ENCODE measurements at regions not wholly inside any gene's neighbourhood (a gene's known extent, or its start where the extent isn't known, plus 50 kb on each side); places are given as distances from the start of the nearest gene placed in this dataset.

GRCh38 chr2:8399731-8400130, 282.1 kb upstream of the ID2 start:
- Histone ChIP-seq H3K4me3 (no peak overlapping the region), H3K27ac (no peak overlapping the region)

- no peak overlapping the region for H3K27ac ChIP-seq
- no peak overlapping the region for H3K4me3 ChIP-seq
These were observed 281.7 kb upstream of the ID2 start for GRCh38 chr2:8400196-8400595.

GRCh38 chr2:8402222-8402621, 279.6 kb upstream of the ID2 start:
- no peak overlapping the region for H3K27ac ChIP-seq

GRCh38 chr2:8403876-8404275, 278.0 kb upstream of the ID2 start:
- Histone ChIP-seq H3K4me3 (no peak overlapping the region), H3K27ac (no peak overlapping the region)

More at GRCh38 chr2:8402222-8402621, 279.6 kb upstream of the ID2 start:
- no peak overlapping the region for H3K4me3 ChIP-seq

GRCh38 chr2:8405334-8405733, 276.5 kb upstream of the ID2 start:
- H3K4me3 ChIP-seq = no peak overlapping the region
- H3K27ac ChIP-seq = no peak overlapping the region

- H3K27ac ChIP-seq = no peak overlapping the region
- H3K4me3 ChIP-seq = no peak overlapping the region
These were observed 275.6 kb upstream of the ID2 start for GRCh38 chr2:8406271-8406670.

- no peak overlapping the region for H3K4me3 ChIP-seq
- no peak overlapping the region for H3K27ac ChIP-seq
These were observed 274.5 kb upstream of the ID2 start for GRCh38 chr2:8407332-8407731.

- no peak overlapping the region for H3K4me3 ChIP-seq
- peak overlapping the region in 1 of 21 experiments; percentile 48 for H3K27ac ChIP-seq
These were observed 273.0 kb upstream of the ID2 start for GRCh38 chr2:8408560-8409460.

GRCh38 chr2:8409461-8410260, 272.2 kb upstream of the ID2 start:
- peak overlapping the region in 1 of 21 experiments; percentile 48 for H3K27ac ChIP-seq
- H3K4me3 ChIP-seq = no peak overlapping the region

GRCh38 chr2:8412082-8412481, 269.8 kb upstream of the ID2 start:
- no peak overlapping the region for H3K4me3 ChIP-seq
- H3K27ac ChIP-seq = peak overlapping the region in 8 of 21 experiments; percentile 6 to 71 (median 39)

- H3K27ac ChIP-seq = peak overlapping the region in 8 of 21 experiments; percentile 6 to 71 (median 39)
- H3K4me3 ChIP-seq = no peak overlapping the region
These were observed 269.3 kb upstream of the ID2 start for GRCh38 chr2:8412586-8412985.

GRCh38 chr2:8413589-8414135, 268.2 kb upstream of the ID2 start:
- Histone ChIP-seq H3K4me3 (no peak overlapping the region), H3K27ac (peak overlapping the region in 2 of 21 experiments; percentile 2 to 63)

- Histone ChIP-seq H3K4me3 (no peak overlapping the region), H3K27ac (peak overlapping the region in 3 of 21 experiments; percentile 5 to 37 (median 8))
These were observed 266.6 kb upstream of the ID2 start for GRCh38 chr2:8414946-8415879.

GRCh38 chr2:8416001-8416571, 265.8 kb upstream of the ID2 start:
- Histone ChIP-seq H3K27ac (peak overlapping the region in 2 of 21 experiments; percentile 5 to 8), H3K4me3 (no peak overlapping the region)

- no peak overlapping the region for H3K27ac ChIP-seq
- H3K4me3 ChIP-seq = no peak overlapping the region
These were observed 264.7 kb upstream of the ID2 start for GRCh38 chr2:8416849-8417832.

- Histone ChIP-seq H3K4me3 (no peak overlapping the region), H3K27ac (no peak overlapping the region)
These were observed 263.1 kb upstream of the ID2 start for GRCh38 chr2:8418721-8419120.

- Histone ChIP-seq H3K27ac (no peak overlapping the region), H3K4me3 (no peak overlapping the region)
These were observed 260.0 kb upstream of the ID2 start for GRCh38 chr2:8421658-8422449.
